ENCODE measurements at regions not wholly inside any gene's neighbourhood (a gene's known extent, or its start where the extent isn't known, plus 50 kb on each side); places are given as distances from the start of the nearest gene placed in this dataset.

- Histone ChIP-seq H3K9me3 (ENCODE audit: insufficient read depth in 2 of 2, low read depth in 1 of 2, low read length in 1 of 2) (no peaks in the 10 kb centered on the region), H2BK120ac (replicated peaks; ENCODE audit: low read depth, low read length) (no peak overlapping the region), H2BK20ac (ENCODE audit: low read length) (no peak overlapping the region), H2AK5ac (ENCODE audit: low read depth, low read length) (no peak overlapping the region), H4K91ac (replicated peaks; ENCODE audit: insufficient read length, low read length) (no peak overlapping the region), H3K23me2 (ENCODE audit: low read depth, low read length) (no peaks in the 10 kb centered on the region), H3K79me2 (ENCODE audit: control insufficient read depth in 1 of 2, insufficient read depth in 2 of 2, low read length in 2 of 2) (no peaks in the 10 kb centered on the region), H2BK15ac (ENCODE audit: low read length) (no peak overlapping the region), H3K4me1 (replicated peaks in 1 of 4; ENCODE audit: control insufficient read depth in 3 of 4, insufficient read depth in 4 of 4, low read length in 3 of 4) (no peaks in the 10 kb centered on the region), H3K18ac (ENCODE audit: extremely low read depth, low read length) (no peak overlapping the region), H3K4me2 (ENCODE audit: insufficient read depth in 1 of 2, low read depth in 2 of 2, low read length in 2 of 2) (no peak overlapping the region), H3K9ac (replicated peaks in 1 of 4; ENCODE audit: extremely low read depth in 1 of 4, low read depth in 3 of 4, low read length in 3 of 4) (no peak overlapping the region), H2BK12ac (ENCODE audit: low read depth, low read length) (no peak overlapping the region), H3K27ac (ENCODE audit: low read depth, low read length) (no peak overlapping the region), H4K8ac (ENCODE audit: extremely low read depth, insufficient read depth, low read length) (no peak overlapping the region), H3K27me3 (replicated peaks in 1 of 4; ENCODE audit: control insufficient read depth in 3 of 4, extremely low read depth in 1 of 4, insufficient read depth in 3 of 4, low read length in 3 of 4) (no peaks in the 10 kb centered on the region), H4K20me1 (replicated peaks in 1 of 2; ENCODE audit: control insufficient read depth in 1 of 2, insufficient read depth in 2 of 2, low read length in 2 of 2) (no peaks in the 10 kb centered on the region), H2AFZ (ENCODE audit: low read length) (no peak overlapping the region), H3K14ac (ENCODE audit: insufficient read length) (no peak overlapping the region), H3K4ac (replicated peaks; ENCODE audit: insufficient read length, low read depth, low read length) (no peak overlapping the region), H3K79me1 (ENCODE audit: low read depth, low read length) (no peaks in the 10 kb centered on the region), H4K5ac (ENCODE audit: insufficient read length, low read depth, low read length) (no peak overlapping the region), H3K56ac (replicated peaks; ENCODE audit: insufficient read length, low read depth, low read length) (no peak overlapping the region), H2BK5ac (ENCODE audit: low read depth, low read length) (no peak overlapping the region), H3K23ac (ENCODE audit: insufficient read length) (no peak overlapping the region), H3K4me3 (ENCODE audit: extremely low read depth in 1 of 4, insufficient read depth in 2 of 4, low read depth in 3 of 4, low read length in 4 of 4) (no peak overlapping the region), H3K36me3 (ENCODE audit: control insufficient read depth in 2 of 4, insufficient read depth in 4 of 4, low read length in 3 of 4) (no peaks in the 10 kb centered on the region)
- CTCF ChIA-PET (ENCODE audit: partially characterized antibody): no interaction called here
- FAIRE-seq (no peak), DNase-seq (ENCODE audit: low read depth in 1 of 2, low spot score in 2 of 2) (no peak)
- WGBS, 2 experiments (ENCODE audit: extremely low coverage in 1 of 2, insufficient coverage in 1 of 2, insufficient read length in 1 of 2, insufficient replicate concordance in 2 of 2, low coverage in 1 of 2, low lambda C conversion rate in 2 of 2, missing lambda C conversion rate in 1 of 2): 100% methylated on average over 1 of the region's 1 CpG; no CpG with 5 or more reads in 1 of the 2 experiments
- POLR2A ChIA-PET (ENCODE audit: partially characterized antibody): no interaction called here
- TF ChIP-seq RAD21 (IDR thresholded peaks at IDR 0.05 in 1 of 2, conservative IDR thresholded peaks at IDR 0.05 in 1 of 2; ENCODE audit: low read depth in 2 of 2, low read length in 2 of 2) (no peak), CBX8 (IDR thresholded peaks at IDR 0.05; ENCODE audit: borderline replicate concordance, low read depth, low read length) (no peak), ZNF274 (IDR thresholded peaks at IDR 0.05; ENCODE audit: borderline replicate concordance, extremely low read depth, low read length) (no peak), SIN3A (conservative IDR thresholded peaks at IDR 0.05 in 1 of 2, IDR thresholded peaks at IDR 0.05 in 1 of 2; ENCODE audit: low read depth in 1 of 2, low read length in 2 of 2) (no peak), POLR2AphosphoS5 (IDR thresholded peaks at IDR 0.05; ENCODE audit: low read depth, low read length) (no peak), CBX5 (IDR thresholded peaks at IDR 0.05; ENCODE audit: low read depth, low read length) (no peak), EZH2 (IDR thresholded peaks at IDR 0.05; ENCODE audit: low read depth, low read length, severe bottlenecking) (no peak), KDM4A (IDR thresholded peaks at IDR 0.05; ENCODE audit: low read depth, low read length, severe bottlenecking) (no peak), CHD1 (IDR thresholded peaks at IDR 0.05; ENCODE audit: low read depth, low read length) (no peak), CTBP2 (IDR thresholded peaks at IDR 0.05; ENCODE audit: borderline replicate concordance, insufficient read depth, insufficient read length, low read length) (no peak), EP300 (IDR thresholded peaks at IDR 0.05; ENCODE audit: borderline replicate concordance in 1 of 2, low read depth in 2 of 2, low read length in 2 of 2) (no peak), KDM1A (IDR thresholded peaks at IDR 0.05; ENCODE audit: borderline replicate concordance, low read length) (no peak), SP4 (IDR thresholded peaks at IDR 0.05; ENCODE audit: low read length) (no peak)
- TF ChIP-seq, protein P1, sequence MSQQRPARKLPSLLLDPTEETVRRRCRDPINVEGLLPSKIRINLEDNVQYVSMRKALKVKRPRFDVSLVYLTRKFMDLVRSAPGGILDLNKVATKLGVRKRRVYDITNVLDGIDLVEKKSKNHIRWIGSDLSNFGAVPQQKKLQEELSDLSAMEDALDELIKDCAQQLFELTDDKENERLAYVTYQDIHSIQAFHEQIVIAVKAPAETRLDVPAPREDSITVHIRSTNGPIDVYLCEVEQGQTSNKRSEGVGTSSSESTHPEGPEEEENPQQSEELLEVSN (IDR thresholded peaks at IDR 0.05): no peak
These were observed 1101.3 kb downstream of the GRIK2 start for GRCh38 chr6:102494808-102495207.

Data from H1 (cell line).